HEK293T (cell line): ENCODE measurements at regions not wholly inside any gene's neighbourhood (a gene's known extent, or its start where the extent isn't known, plus 50 kb on each side); places are given as distances from the start of the nearest gene placed in this dataset.

Source experiments
- FOXK2 ChIP-seq: fragments of 450-650 bp; IDR thresholded peaks from 2 replicates; pipeline ENCODE4 v1.6.1; 2016; ENCODE audit warnings: mild to moderate bottlenecking
- FOXM1 ChIP-seq: fragments of 450-650 bp; IDR thresholded peaks from 2 replicates; pipeline ENCODE4 v1.6.1; 2017; ENCODE audit warnings: mild to moderate bottlenecking, borderline replicate concordance
- L3MBTL2 ChIP-seq: fragments of 450-650 bp; conservative IDR thresholded peaks from 2 replicates; pipeline ENCODE4 v1.6.1; 2016; ENCODE audit warnings: mild to moderate bottlenecking
- NFRKB ChIP-seq: fragments of 450-650 bp; IDR thresholded peaks from 2 replicates; pipeline ENCODE4 v1.6.1; 2016; ENCODE audit warnings: mild to moderate bottlenecking, moderate library complexity
- PKNOX1 ChIP-seq: fragments of 450-650 bp; IDR thresholded peaks from 2 replicates; pipeline ENCODE4 v1.6.1; 2016
- SP1 ChIP-seq: fragments of 450-650 bp; IDR thresholded peaks from 2 replicates; pipeline ENCODE4 v1.6.1; 2017
- TARDBP ChIP-seq: fragments of 450-650 bp; IDR thresholded peaks from 2 replicates; pipeline ENCODE4 v1.6.1; 2016

DNA sequence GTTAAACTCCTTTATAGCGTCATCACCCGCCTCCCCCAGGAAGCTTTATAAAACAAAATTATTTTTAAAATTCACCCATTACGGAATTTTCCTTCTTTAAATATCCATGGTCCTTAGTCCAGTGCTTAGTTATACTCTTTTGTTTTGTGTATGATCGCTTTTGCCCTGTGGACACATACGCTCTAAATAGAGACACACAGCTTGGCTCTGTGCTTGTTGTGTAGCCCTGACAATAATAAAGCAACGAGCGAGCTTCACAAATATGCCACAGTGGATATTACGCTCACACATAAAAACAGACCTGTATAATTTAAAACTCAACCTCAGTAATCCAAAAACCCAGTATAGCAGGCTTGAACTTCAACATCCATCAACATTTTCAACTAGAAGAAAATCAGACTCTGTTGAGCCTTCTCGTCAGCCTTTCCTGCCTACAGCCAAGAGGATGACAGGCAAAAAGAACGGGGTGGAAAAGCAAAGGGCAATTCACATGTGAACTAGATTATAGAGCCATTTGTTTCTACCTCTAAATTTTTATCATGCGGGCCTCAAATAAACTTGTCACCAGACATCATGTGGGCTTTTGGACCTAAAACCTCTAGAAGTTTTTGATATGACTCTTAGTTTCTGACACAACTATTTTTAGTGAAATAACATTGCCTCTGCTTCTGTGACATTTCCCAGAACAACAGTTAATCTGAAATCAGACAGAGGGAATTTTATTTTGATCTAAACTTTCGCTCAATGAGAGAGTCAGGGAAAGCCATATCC is 89.6 kb upstream of the THBS1 start:
- TF ChIP-seq TARDBP = no peak
- TF ChIP-seq FOXK2 = no peak
- no peak for TF ChIP-seq FOXM1
- TF ChIP-seq PKNOX1 = no peak
- no peak for TF ChIP-seq SP1
- no peak for TF ChIP-seq NFRKB
- no peak for TF ChIP-seq L3MBTL2
